Mucosa of stomach (tissue), 1 donor: ENCODE measurements at regions not wholly inside any gene's neighbourhood (a gene's known extent, or its start where the extent isn't known, plus 50 kb on each side); places are given as distances from the start of the nearest gene placed in this dataset.

Experiments used
- H3K27me3 ChIP-seq: one replicate; pipeline ENCODE4 v1.7.0; 2013; ENCODE audit warnings: mild to moderate bottlenecking, low read length; ENCODE audit not compliant: control insufficient read depth, insufficient read depth
- H3K36me3 ChIP-seq: one replicate; pipeline ENCODE4 v1.7.0; 2013; ENCODE audit warnings: low read length; ENCODE audit not compliant: control insufficient read depth, insufficient read depth
- H3K4me1 ChIP-seq: one replicate; pipeline ENCODE4 v1.7.0; 2013; ENCODE audit warnings: mild to moderate bottlenecking, low read length; ENCODE audit not compliant: control insufficient read depth, insufficient read depth
- H3K4me3 ChIP-seq: one replicate; pipeline ENCODE4 v1.7.0; 2013; ENCODE audit warnings: low read length
- H3K9ac ChIP-seq: one replicate; pipeline ENCODE4 v1.7.0; 2013; ENCODE audit warnings: mild to moderate bottlenecking, low read length, moderate library complexity
- H3K9me3 ChIP-seq: one replicate; pipeline ENCODE4 v1.7.0; 2013; ENCODE audit warnings: mild to moderate bottlenecking, low read length, moderate library complexity; ENCODE audit not compliant: control insufficient read depth
- donor health status: Pancreatic carcinoma.

GRCh38 chr17:79469646-79470045, 141.2 kb downstream of the RBFOX3 start:
- Histone ChIP-seq H3K4me3 (no peak overlapping the region), H3K36me3 (no peaks in the 10 kb centered on the region), H3K9ac (no peak overlapping the region), H3K4me1 (no peaks in the 10 kb centered on the region), H3K9me3 (no peaks in the 10 kb centered on the region), H3K27me3 (peaks cover 7% of the 10 kb centered on the region)

GRCh38 chr17:79468183-79468944, 142.5 kb downstream of the RBFOX3 start:
- Histone ChIP-seq H3K9ac (no peak overlapping the region), H3K27me3 (peaks cover 6% of the 10 kb centered on the region), H3K9me3 (no peaks in the 10 kb centered on the region), H3K4me3 (no peak overlapping the region), H3K4me1 (no peaks in the 10 kb centered on the region), H3K36me3 (no peaks in the 10 kb centered on the region)

- Histone ChIP-seq H3K9me3 (no peaks in the 10 kb centered on the region), H3K9ac (no peak overlapping the region), H3K27me3 (peaks cover 6% of the 10 kb centered on the region), H3K4me1 (no peaks in the 10 kb centered on the region), H3K36me3 (no peaks in the 10 kb centered on the region), H3K4me3 (no peak overlapping the region)
Measured at GRCh38 chr17:79466562-79467350, 144.1 kb downstream of the RBFOX3 start.

GRCh38 chr17:79465681-79466025, 145.2 kb downstream of the RBFOX3 start:
- H3K4me1 ChIP-seq = no peaks in the 10 kb centered on the region
- peaks cover 6% of the 10 kb centered on the region for H3K27me3 ChIP-seq
- H3K9ac ChIP-seq = no peak overlapping the region
- H3K36me3 ChIP-seq = no peaks in the 10 kb centered on the region
- no peak overlapping the region for H3K4me3 ChIP-seq
- no peaks in the 10 kb centered on the region for H3K9me3 ChIP-seq

GRCh38 chr17:79465011-79465680, 145.7 kb downstream of the RBFOX3 start:
- Histone ChIP-seq H3K27me3 (peaks cover 6% of the 10 kb centered on the region), H3K4me1 (no peaks in the 10 kb centered on the region), H3K9me3 (no peaks in the 10 kb centered on the region), H3K9ac (no peak overlapping the region), H3K36me3 (no peaks in the 10 kb centered on the region), H3K4me3 (no peak overlapping the region)

- Histone ChIP-seq H3K4me1 (no peaks in the 10 kb centered on the region), H3K27me3 (peaks cover 9% of the 10 kb centered on the region), H3K36me3 (no peaks in the 10 kb centered on the region), H3K4me3 (no peak overlapping the region), H3K9ac (no peak overlapping the region), H3K9me3 (no peaks in the 10 kb centered on the region)
Measured at GRCh38 chr17:79464318-79465010, 146.4 kb downstream of the RBFOX3 start.

- Histone ChIP-seq H3K4me1 (no peaks in the 10 kb centered on the region), H3K4me3 (no peak overlapping the region), H3K36me3 (no peaks in the 10 kb centered on the region), H3K9ac (no peak overlapping the region), H3K27me3 (peaks cover 9% of the 10 kb centered on the region), H3K9me3 (no peaks in the 10 kb centered on the region)
Measured at GRCh38 chr17:79463421-79464317, 147.2 kb downstream of the RBFOX3 start.

- H3K36me3 ChIP-seq = no peaks in the 10 kb centered on the region
- no peaks in the 10 kb centered on the region for H3K9me3 ChIP-seq
- peaks cover 5% of the 10 kb centered on the region for H3K27me3 ChIP-seq
- no peaks in the 10 kb centered on the region for H3K4me1 ChIP-seq
- H3K4me3 ChIP-seq = no peak overlapping the region
- H3K9ac ChIP-seq = no peak overlapping the region
Measured at GRCh38 chr17:79461041-79461440, 149.8 kb downstream of the RBFOX3 start.

GRCh38 chr17:79459846-79460245, 151.0 kb downstream of the RBFOX3 start:
- H3K9ac ChIP-seq = no peak overlapping the region
- H3K4me3 ChIP-seq = no peak overlapping the region
- H3K4me1 ChIP-seq = no peaks in the 10 kb centered on the region
- H3K9me3 ChIP-seq = no peaks in the 10 kb centered on the region
- peaks cover 3% of the 10 kb centered on the region for H3K27me3 ChIP-seq
- no peaks in the 10 kb centered on the region for H3K36me3 ChIP-seq

GRCh38 chr17:79459003-79459655, 151.7 kb downstream of the RBFOX3 start:
- no peak overlapping the region for H3K9ac ChIP-seq
- H3K9me3 ChIP-seq = no peaks in the 10 kb centered on the region
- H3K36me3 ChIP-seq = no peaks in the 10 kb centered on the region
- no peaks in the 10 kb centered on the region for H3K4me1 ChIP-seq
- no peak overlapping the region for H3K4me3 ChIP-seq
- peaks cover 3% of the 10 kb centered on the region for H3K27me3 ChIP-seq

- Histone ChIP-seq H3K4me1 (no peaks in the 10 kb centered on the region), H3K9ac (no peak overlapping the region), H3K27me3 (peaks cover 3% of the 10 kb centered on the region), H3K36me3 (no peaks in the 10 kb centered on the region), H3K9me3 (no peaks in the 10 kb centered on the region), H3K4me3 (no peak overlapping the region)
Measured at GRCh38 chr17:79458356-79458755, 152.5 kb downstream of the RBFOX3 start.
